HG03378 (cell line): ENCODE measurements at regions not wholly inside any gene's neighbourhood (a gene's known extent, or its start where the extent isn't known, plus 50 kb on each side); places are given as distances from the start of the nearest gene placed in this dataset.

Experiments
- ATAC-seq: cut with Tn5 transposase; IDR thresholded peaks from one replicate; pipeline ENCODE4 v1.9.1; 2021; ENCODE audit warnings: mild to moderate bottlenecking, moderate library complexity; ENCODE audit not compliant: unreplicated experiment

- no peak for ATAC-seq
Measured at GRCh38 chr18:77439888-77440287, 190.2 kb downstream of the GALR1 start.

- ATAC-seq: no peak
Measured at GRCh38 chr18:77442393-77442792, 192.7 kb downstream of the GALR1 start.

GRCh38 chr18:77444385-77444784, 194.7 kb downstream of the GALR1 start:
- no peak for ATAC-seq

- no peak for ATAC-seq
Measured at GRCh38 chr18:77448046-77448445, 198.4 kb downstream of the GALR1 start.

GRCh38 chr18:77455004-77455403, 205.4 kb downstream of the GALR1 start:
- no peak for ATAC-seq

- no peak for ATAC-seq
Measured at GRCh38 chr18:77457681-77458080, 208.0 kb downstream of the GALR1 start.

- ATAC-seq: no peak
Measured at GRCh38 chr18:77461062-77461688, 211.5 kb downstream of the GALR1 start.

GRCh38 chr18:77464917-77465316, 215.3 kb downstream of the GALR1 start:
- no peak for ATAC-seq

GRCh38 chr18:77466890-77467289, 217.2 kb downstream of the GALR1 start:
- no peak for ATAC-seq

GRCh38 chr18:77469131-77469530, 219.5 kb downstream of the GALR1 start:
- no peak for ATAC-seq

- ATAC-seq: no peak
Measured at GRCh38 chr18:77470569-77471413, 221.1 kb downstream of the GALR1 start.

- no peak for ATAC-seq
Measured at GRCh38 chr18:77472509-77472908, 222.9 kb downstream of the GALR1 start.

- ATAC-seq: no peak
Measured at GRCh38 chr18:77478646-77479442, 229.2 kb downstream of the GALR1 start.

GRCh38 chr18:77481541-77481940, 231.9 kb downstream of the GALR1 start:
- ATAC-seq: no peak

- no peak for ATAC-seq
Measured at GRCh38 chr18:77482190-77483085, 232.8 kb downstream of the GALR1 start.

- no peak for ATAC-seq
Measured at GRCh38 chr18:77486985-77487384, 237.3 kb downstream of the GALR1 start.

- no peak for ATAC-seq
Measured at GRCh38 chr18:77487951-77488740, 238.5 kb downstream of the GALR1 start.

- no peak for ATAC-seq
Measured at GRCh38 chr18:77495079-77495478, 245.4 kb downstream of the GALR1 start.

- no peak for ATAC-seq
Measured at GRCh38 chr18:77495982-77496690, 246.5 kb downstream of the GALR1 start.
